GM23338 (cell line): ENCODE measurements at regions not wholly inside any gene's neighbourhood (a gene's known extent, or its start where the extent isn't known, plus 50 kb on each side); places are given as distances from the start of the nearest gene placed in this dataset.

Source experiments
- ATAC-seq: fragments of 200-7000 bp; cut with Tn5 transposase; 3 replicates; pipeline ENCODE4 v1.9.1; 2020
- DNase-seq: peaks from one replicate; pipeline ENCODE4 v3.0.0-alpha.2; 2015; ENCODE audit warnings: low spot score
- H2AFZ ChIP-seq: fragments of 200-600 bp; sonication (generic); 2 replicates; pipeline ENCODE4 v1.8.0; 2016; ENCODE audit warnings: antibody characterized with exemption, mild to moderate bottlenecking, moderate library complexity
- H3F3A ChIP-seq: fragments of 200-600 bp; sonication (generic); replicated peaks from 2 replicates; pipeline ENCODE4 v1.8.0; 2017; ENCODE audit warnings: antibody characterized with exemption, mixed run types, low read depth
- H3K27ac ChIP-seq: fragments of 200-600 bp; sonication (generic); 2 replicates; pipeline ENCODE4 v1.6.1; 2016; ENCODE audit warnings: low read depth
- H3K27me3 ChIP-seq: fragments of 200-600 bp; sonication (generic); 2 replicates; pipeline ENCODE4 v1.8.0; 2016; ENCODE audit warnings: mild to moderate bottlenecking, mixed run types, moderate library complexity; ENCODE audit not compliant: insufficient read depth
- H3K36me3 ChIP-seq: fragments of 200-600 bp; sonication (generic); 2 replicates; pipeline ENCODE4 v1.8.0; 2016; ENCODE audit warnings: mild to moderate bottlenecking; ENCODE audit not compliant: insufficient read depth
- H3K4me1 ChIP-seq: fragments of 200-600 bp; sonication (generic); 2 replicates; pipeline ENCODE4 v1.8.0; 2016; ENCODE audit warnings: mild to moderate bottlenecking, moderate library complexity; ENCODE audit not compliant: insufficient read depth
- H3K4me2 ChIP-seq: fragments of 200-600 bp; sonication (generic); 2 replicates; pipeline ENCODE4 v1.7.1; 2017; ENCODE audit warnings: mixed run types
- H3K4me3 ChIP-seq: fragments of 200-600 bp; sonication (generic); 2 replicates; pipeline ENCODE4 v1.6.1; 2016; ENCODE audit warnings: mixed run types
- H3K79me2 ChIP-seq: fragments of 200-600 bp; sonication (generic); replicated peaks from 2 replicates; pipeline ENCODE4 v1.8.0; 2017; ENCODE audit warnings: mild to moderate bottlenecking; ENCODE audit not compliant: insufficient read depth
- H3K9me2 ChIP-seq: fragments of 200-600 bp; sonication (generic); 2 replicates; pipeline ENCODE4 v1.8.0; 2017; ENCODE audit not compliant: insufficient read depth
- H4K20me1 ChIP-seq: fragments of 200-600 bp; sonication (generic); replicated peaks from 2 replicates; pipeline ENCODE4 v1.8.0; 2017; ENCODE audit warnings: mild to moderate bottlenecking; ENCODE audit not compliant: insufficient read depth
- H3K27ac Mint-ChIP-seq: 2 replicates; pipeline ENCODE4 v1.8.0; 2020; ENCODE audit warnings: inconsistent platforms, mild to moderate bottlenecking, moderate library complexity, mixed read lengths
- H3K27me3 Mint-ChIP-seq: 3 replicates; pipeline ENCODE4 v1.8.0; 2022; ENCODE audit warnings: low read depth, mild to moderate bottlenecking, moderate library complexity, mixed read lengths, inconsistent platforms; ENCODE audit not compliant: insufficient read depth, poor library complexity
- H3K36me3 Mint-ChIP-seq: 3 replicates; pipeline ENCODE4 v1.8.0; 2021; ENCODE audit warnings: low read depth, mild to moderate bottlenecking, inconsistent platforms, moderate library complexity, mixed read lengths
- H3K4me1 Mint-ChIP-seq: 3 replicates; pipeline ENCODE4 v1.8.0; 2020; ENCODE audit warnings: mild to moderate bottlenecking, inconsistent platforms, mixed read lengths
- H3K4me3 Mint-ChIP-seq: 3 replicates; pipeline ENCODE4 v1.8.0; 2021; ENCODE audit warnings: moderate library complexity, mild to moderate bottlenecking, inconsistent platforms, mixed read lengths
- H3K9me3 Mint-ChIP-seq: 3 replicates; pipeline ENCODE4 v1.8.0; 2020; ENCODE audit warnings: moderate library complexity, mild to moderate bottlenecking, inconsistent platforms, mixed read lengths
- CREB1 ChIP-seq: fragments of 250-450 bp; sonication (Bioruptor Pico); IDR thresholded peaks from 2 replicates; pipeline ENCODE4 v1.5.0; 2020; ENCODE audit warnings: low read depth, mild to moderate bottlenecking, moderate library complexity
- ETS1 ChIP-seq: IDR thresholded peaks from 2 replicates; pipeline ENCODE4 v1.6.1; 2016; ENCODE audit warnings: antibody characterized with exemption
- EZH2 ChIP-seq: fragments of 200-600 bp; sonication (generic); IDR thresholded peaks from one replicate; pipeline ENCODE4 v1.8.0; 2017; ENCODE audit warnings: antibody characterized with exemption, mild to moderate bottlenecking, low read depth; ENCODE audit not compliant: unreplicated experiment
- EZH2phosphoT487 ChIP-seq: fragments of 200-600 bp; sonication (generic); IDR thresholded peaks from one replicate; pipeline ENCODE4 v1.8.1; 2018; ENCODE audit warnings: antibody characterized with exemption; ENCODE audit not compliant: unreplicated experiment
- JUNB ChIP-seq: IDR thresholded peaks from one replicate; pipeline ENCODE4 v1.6.1; 2016; ENCODE audit warnings: antibody characterized with exemption; ENCODE audit not compliant: unreplicated experiment
- NANOG ChIP-seq: IDR thresholded peaks from 2 replicates; pipeline ENCODE4 v1.6.1; 2016; ENCODE audit warnings: antibody characterized with exemption, borderline replicate concordance
- POLR2AphosphoS5 ChIP-seq: IDR thresholded peaks from 2 replicates; pipeline ENCODE4 v1.6.1; 2016; ENCODE audit warnings: antibody characterized with exemption, low read depth
- REST ChIP-seq: IDR thresholded peaks from one replicate; pipeline ENCODE4 v1.6.1; 2018; ENCODE audit warnings: antibody characterized with exemption; ENCODE audit not compliant: unreplicated experiment
- STAT1 ChIP-seq: IDR thresholded peaks from one replicate; pipeline ENCODE4 v1.6.1; 2016; ENCODE audit warnings: antibody characterized with exemption; ENCODE audit not compliant: unreplicated experiment
- ZNF114 ChIP-seq: fragments of 250-450 bp; sonication (Bioruptor Pico); IDR thresholded peaks from 2 replicates; pipeline ENCODE4 v1.5.0; 2020; ENCODE audit warnings: mild to moderate bottlenecking, moderate library complexity
- ZNF331 ChIP-seq: fragments of 250-450 bp; sonication (Bioruptor Pico); IDR thresholded peaks from 2 replicates; pipeline ENCODE4 v1.5.0; 2020; ENCODE audit warnings: low read depth, mild to moderate bottlenecking, moderate library complexity
- TF ChIP-seq, protein P1 (sequence below), 2 experiments: fragments of 200-600 bp in 1 of 2; sonication (generic) in 1 of 2; conservative IDR thresholded peaks; 2 replicates each; pipeline versions ENCODE4 v1.5.1 to v1.6.1; 2016 to 2017; ENCODE audit warnings: antibody characterized with exemption in 2 of 2, low read depth in 2 of 2, mild to moderate bottlenecking in 2 of 2, moderate library complexity in 1 of 2
- TF ChIP-seq, protein P2 (sequence below): fragments of 250-450 bp; sonication (Bioruptor Pico); IDR thresholded peaks from 2 replicates; pipeline ENCODE4 v1.5.0; 2020; ENCODE audit warnings: mild to moderate bottlenecking, moderate library complexity

DNA sequence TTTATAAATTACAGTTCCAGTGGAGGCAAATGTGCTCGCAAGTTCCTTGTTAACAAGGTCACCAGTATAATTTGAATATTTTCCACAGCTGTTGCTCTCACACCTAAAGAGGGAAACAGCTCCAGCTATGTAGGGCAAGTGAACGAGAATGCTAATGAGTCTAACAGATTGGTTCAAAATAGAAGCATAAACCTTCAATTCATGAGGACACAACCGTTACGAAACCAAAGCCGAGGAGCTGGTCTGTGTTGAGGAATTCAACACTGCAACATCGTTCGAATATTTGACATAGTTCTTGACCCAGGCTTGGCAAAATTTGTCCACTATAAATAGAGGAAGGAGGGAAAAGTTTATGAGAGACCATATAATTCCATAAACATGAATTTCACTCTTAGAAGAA lies 161.3 kb downstream of the KLF6 start:
- Histone ChIP-seq H3K4me2 (peak overlapping the region; percentile 37; the same call in 1 of the 2 replicates), H3K27me3 (no peaks in the 10 kb centered on the region)

More for the DNA sequence above, 161.3 kb downstream of the KLF6 start:
- peak; percentile 28 for DNase-seq
- Histone ChIP-seq H3F3A (no peaks in the 10 kb centered on the region), H2AFZ (no peak overlapping the region), H3K79me2 (no peaks in the 10 kb centered on the region), H3K4me1 (peaks cover 26% of the 10 kb centered on the region; the same call in 1 of the 2 replicates), H4K20me1 (no peaks in the 10 kb centered on the region), H3K27ac (peak overlapping the region; percentile 70), H3K36me3 (no peaks in the 10 kb centered on the region), H3K9me2 (peaks cover 11% of the 10 kb centered on the region), H3K4me3 (no peak overlapping the region)
- Mint-ChIP-seq H3K27me3 (peaks cover 4% of the 10 kb centered on the region), H3K27ac (no peak overlapping the region), H3K4me1 (peaks cover 34% of the 10 kb centered on the region), H3K36me3 (peaks cover 25% of the 10 kb centered on the region; the same call in 2 of the 3 replicates), H3K4me3 (no peak overlapping the region), H3K9me3 (peaks cover 33% of the 10 kb centered on the region)
- ATAC-seq, result no peak
- TF ChIP-seq REST (no peak), POLR2AphosphoS5 (no peak), NANOG (no peak), ETS1 (no peak), ZNF114 (CRISPR knock-in tag) (no peak), STAT1 (no peak), JUNB (no peak), EZH2 (no peak), EZH2phosphoT487 (no peak), CREB1 (CRISPR knock-in tag) (no peak), ZNF331 (no peak)
- TF ChIP-seq, protein P1, sequence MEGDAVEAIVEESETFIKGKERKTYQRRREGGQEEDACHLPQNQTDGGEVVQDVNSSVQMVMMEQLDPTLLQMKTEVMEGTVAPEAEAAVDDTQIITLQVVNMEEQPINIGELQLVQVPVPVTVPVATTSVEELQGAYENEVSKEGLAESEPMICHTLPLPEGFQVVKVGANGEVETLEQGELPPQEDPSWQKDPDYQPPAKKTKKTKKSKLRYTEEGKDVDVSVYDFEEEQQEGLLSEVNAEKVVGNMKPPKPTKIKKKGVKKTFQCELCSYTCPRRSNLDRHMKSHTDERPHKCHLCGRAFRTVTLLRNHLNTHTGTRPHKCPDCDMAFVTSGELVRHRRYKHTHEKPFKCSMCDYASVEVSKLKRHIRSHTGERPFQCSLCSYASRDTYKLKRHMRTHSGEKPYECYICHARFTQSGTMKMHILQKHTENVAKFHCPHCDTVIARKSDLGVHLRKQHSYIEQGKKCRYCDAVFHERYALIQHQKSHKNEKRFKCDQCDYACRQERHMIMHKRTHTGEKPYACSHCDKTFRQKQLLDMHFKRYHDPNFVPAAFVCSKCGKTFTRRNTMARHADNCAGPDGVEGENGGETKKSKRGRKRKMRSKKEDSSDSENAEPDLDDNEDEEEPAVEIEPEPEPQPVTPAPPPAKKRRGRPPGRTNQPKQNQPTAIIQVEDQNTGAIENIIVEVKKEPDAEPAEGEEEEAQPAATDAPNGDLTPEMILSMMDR (conservative IDR thresholded peaks at IDR 0.05; ENCODE audit: low read depth in 2 of 2), result no peak
- TF ChIP-seq, protein P2, sequence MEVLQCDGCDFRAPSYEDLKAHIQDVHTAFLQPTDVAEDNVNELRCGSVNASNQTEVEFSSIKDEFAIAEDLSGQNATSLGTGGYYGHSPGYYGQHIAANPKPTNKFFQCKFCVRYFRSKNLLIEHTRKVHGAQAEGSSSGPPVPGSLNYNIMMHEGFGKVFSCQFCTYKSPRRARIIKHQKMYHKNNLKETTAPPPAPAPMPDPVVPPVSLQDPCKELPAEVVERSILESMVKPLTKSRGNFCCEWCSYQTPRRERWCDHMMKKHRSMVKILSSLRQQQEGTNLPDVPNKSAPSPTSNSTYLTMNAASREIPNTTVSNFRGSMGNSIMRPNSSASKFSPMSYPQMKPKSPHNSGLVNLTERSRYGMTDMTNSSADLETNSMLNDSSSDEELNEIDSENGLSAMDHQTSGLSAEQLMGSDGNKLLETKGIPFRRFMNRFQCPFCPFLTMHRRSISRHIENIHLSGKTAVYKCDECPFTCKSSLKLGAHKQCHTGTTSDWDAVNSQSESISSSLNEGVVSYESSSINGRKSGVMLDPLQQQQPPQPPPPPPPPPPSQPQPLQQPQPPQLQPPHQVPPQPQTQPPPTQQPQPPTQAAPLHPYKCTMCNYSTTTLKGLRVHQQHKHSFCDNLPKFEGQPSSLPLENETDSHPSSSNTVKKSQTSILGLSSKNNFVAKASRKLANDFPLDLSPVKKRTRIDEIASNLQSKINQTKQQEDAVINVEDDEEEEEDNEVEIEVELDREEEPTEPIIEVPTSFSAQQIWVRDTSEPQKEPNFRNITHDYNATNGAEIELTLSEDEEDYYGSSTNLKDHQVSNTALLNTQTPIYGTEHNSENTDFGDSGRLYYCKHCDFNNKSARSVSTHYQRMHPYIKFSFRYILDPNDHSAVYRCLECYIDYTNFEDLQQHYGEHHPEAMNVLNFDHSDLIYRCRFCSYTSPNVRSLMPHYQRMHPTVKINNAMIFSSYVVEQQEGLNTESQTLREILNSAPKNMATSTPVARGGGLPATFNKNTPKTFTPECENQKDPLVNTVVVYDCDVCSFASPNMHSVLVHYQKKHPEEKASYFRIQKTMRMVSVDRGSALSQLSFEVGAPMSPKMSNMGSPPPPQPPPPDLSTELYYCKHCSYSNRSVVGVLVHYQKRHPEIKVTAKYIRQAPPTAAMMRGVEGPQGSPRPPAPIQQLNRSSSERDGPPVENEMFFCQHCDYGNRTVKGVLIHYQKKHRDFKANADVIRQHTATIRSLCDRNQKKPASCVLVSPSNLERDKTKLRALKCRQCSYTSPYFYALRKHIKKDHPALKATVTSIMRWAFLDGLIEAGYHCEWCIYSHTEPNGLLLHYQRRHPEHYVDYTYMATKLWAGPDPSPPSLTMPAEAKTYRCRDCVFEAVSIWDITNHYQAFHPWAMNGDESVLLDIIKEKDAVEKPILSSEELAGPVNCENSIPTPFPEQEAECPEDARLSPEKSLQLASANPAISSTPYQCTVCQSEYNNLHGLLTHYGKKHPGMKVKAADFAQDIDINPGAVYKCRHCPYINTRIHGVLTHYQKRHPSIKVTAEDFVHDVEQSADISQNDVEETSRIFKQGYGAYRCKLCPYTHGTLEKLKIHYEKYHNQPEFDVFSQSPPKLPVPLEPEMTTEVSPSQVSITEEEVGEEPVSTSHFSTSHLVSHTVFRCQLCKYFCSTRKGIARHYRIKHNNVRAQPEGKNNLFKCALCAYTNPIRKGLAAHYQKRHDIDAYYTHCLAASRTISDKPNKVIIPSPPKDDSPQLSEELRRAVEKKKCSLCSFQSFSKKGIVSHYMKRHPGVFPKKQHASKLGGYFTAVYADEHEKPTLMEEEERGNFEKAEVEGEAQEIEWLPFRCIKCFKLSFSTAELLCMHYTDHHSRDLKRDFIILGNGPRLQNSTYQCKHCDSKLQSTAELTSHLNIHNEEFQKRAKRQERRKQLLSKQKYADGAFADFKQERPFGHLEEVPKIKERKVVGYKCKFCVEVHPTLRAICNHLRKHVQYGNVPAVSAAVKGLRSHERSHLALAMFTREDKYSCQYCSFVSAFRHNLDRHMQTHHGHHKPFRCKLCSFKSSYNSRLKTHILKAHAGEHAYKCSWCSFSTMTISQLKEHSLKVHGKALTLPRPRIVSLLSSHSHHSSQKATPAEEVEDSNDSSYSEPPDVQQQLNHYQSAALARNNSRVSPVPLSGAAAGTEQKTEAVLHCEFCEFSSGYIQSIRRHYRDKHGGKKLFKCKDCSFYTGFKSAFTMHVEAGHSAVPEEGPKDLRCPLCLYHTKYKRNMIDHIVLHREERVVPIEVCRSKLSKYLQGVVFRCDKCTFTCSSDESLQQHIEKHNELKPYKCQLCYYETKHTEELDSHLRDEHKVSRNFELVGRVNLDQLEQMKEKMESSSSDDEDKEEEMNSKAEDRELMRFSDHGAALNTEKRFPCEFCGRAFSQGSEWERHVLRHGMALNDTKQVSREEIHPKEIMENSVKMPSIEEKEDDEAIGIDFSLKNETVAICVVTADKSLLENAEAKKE, result no peak
